ENCODE measurements at regions not wholly inside any gene's neighbourhood (a gene's known extent, or its start where the extent isn't known, plus 50 kb on each side); places are given as distances from the start of the nearest gene placed in this dataset.

DNA sequence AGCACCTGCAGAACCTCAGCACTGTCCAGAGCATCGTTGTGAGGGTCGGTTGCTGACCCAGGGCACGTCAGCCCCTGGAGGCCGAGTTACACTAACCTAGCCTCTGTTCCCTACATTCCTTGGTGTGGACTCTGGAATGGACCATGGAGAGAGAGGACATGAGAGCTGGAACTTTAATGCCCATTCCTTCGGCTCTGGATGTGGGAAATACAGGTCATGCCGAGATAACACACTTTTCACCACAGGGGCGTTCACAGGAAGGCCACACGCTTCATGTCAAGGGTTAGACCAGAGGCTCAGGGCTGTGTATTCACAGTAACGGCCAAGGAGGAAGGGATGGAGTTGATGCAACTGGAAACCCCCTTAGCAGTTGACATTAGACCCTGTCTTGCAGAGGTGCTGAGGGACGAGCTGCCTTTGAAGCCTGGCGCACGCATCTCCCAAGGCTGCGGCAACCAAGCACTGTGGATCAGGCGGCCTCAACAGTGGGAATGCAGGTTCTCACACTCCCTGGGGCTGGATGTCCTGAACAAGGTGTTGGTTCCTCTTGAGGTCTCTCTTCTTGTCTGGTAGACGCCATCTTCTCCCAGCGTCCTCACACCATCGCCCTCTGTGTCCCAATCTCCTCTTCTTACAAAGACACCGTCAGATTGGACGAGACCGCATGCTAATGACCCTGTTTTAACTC, 245.2 kb downstream of the KLF6 start:
- ATAC-seq = no peak
- TF ChIP-seq ZFP3 (CRISPR knock-in tag; IDR thresholded peaks at IDR 0.05) (no peak), ESRRG (CRISPR knock-in tag; IDR thresholded peaks at IDR 0.05) (no peak), SNAI2 (CRISPR knock-in tag; IDR thresholded peaks at IDR 0.05) (no peak), OSR1 (CRISPR knock-in tag; IDR thresholded peaks at IDR 0.05) (no peak), ZNF70 (CRISPR knock-in tag; IDR thresholded peaks at IDR 0.05) (no peak), ZNF565 (CRISPR knock-in tag; conservative IDR thresholded peaks at IDR 0.05; ENCODE audit: low read depth) (no peak), TOX (CRISPR knock-in tag; IDR thresholded peaks at IDR 0.05; ENCODE audit: borderline replicate concordance) (no peak), RARB (CRISPR knock-in tag; IDR thresholded peaks at IDR 0.05) (no peak), ZNF8 (CRISPR knock-in tag; IDR thresholded peaks at IDR 0.05) (no peak)
- TF ChIP-seq, protein P1, sequence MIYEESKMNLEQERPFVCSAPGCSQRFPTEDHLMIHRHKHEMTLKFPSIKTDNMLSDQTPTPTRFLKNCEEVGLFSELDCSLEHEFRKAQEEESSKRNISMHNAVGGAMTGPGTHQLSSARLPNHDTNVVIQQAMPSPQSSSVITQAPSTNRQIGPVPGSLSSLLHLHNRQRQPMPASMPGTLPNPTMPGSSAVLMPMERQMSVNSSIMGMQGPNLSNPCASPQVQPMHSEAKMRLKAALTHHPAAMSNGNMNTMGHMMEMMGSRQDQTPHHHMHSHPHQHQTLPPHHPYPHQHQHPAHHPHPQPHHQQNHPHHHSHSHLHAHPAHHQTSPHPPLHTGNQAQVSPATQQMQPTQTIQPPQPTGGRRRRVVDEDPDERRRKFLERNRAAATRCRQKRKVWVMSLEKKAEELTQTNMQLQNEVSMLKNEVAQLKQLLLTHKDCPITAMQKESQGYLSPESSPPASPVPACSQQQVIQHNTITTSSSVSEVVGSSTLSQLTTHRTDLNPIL (CRISPR knock-in tag; IDR thresholded peaks at IDR 0.05; ENCODE audit: low read depth) = no peak
- TF ChIP-seq, protein P2, sequence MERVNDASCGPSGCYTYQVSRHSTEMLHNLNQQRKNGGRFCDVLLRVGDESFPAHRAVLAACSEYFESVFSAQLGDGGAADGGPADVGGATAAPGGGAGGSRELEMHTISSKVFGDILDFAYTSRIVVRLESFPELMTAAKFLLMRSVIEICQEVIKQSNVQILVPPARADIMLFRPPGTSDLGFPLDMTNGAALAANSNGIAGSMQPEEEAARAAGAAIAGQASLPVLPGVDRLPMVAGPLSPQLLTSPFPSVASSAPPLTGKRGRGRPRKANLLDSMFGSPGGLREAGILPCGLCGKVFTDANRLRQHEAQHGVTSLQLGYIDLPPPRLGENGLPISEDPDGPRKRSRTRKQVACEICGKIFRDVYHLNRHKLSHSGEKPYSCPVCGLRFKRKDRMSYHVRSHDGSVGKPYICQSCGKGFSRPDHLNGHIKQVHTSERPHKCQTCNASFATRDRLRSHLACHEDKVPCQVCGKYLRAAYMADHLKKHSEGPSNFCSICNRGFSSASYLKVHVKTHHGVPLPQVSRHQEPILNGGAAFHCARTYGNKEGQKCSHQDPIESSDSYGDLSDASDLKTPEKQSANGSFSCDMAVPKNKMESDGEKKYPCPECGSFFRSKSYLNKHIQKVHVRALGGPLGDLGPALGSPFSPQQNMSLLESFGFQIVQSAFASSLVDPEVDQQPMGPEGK (CRISPR knock-in tag; IDR thresholded peaks at IDR 0.05; ENCODE audit: borderline replicate concordance) = no peak

DNA sequence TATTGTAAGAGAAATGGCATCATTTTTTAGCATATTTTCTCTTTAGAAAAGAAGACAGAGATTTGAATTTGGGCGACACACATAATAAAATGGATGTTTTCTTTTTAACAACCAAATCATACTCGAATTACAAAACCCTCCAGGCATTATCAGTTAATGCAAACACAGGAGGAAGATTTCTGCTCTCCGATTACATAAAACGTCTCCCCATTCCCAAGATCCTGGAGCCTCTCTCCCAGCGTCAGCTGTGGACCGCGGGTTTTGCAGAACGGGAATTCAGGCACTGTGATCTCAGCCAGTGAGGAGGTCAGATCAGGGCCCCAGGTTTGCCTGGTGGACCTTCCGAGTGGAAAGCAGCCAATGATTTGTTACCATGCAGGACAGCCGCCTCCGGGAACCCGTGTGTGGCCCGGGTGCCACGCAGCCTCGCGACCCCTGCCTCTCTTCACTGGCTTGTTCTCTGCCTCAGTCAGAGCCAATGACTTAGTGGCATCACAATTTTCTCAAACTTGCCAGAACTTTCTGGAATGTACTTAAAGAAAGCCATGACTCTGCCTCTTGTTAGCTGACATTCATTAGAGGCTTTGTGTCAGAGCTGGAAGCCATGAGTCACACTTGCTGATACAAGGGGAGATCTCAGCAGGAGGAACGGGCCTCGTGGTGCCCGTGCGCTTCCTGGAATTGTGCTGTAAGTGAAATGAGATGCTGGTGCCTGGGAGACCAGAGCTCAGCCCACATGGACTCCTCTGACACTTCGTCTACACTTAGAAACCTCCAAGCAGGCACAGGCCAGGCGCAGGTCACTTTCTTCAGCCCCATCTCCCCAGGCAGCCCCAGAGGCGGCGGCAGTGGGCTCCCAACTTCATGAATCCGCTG, 246.1 kb downstream of the KLF6 start:
- peak; percentile 83 for ATAC-seq
- TF ChIP-seq ZFP30 (CRISPR knock-in tag; IDR thresholded peaks at IDR 0.05) (no peak), ZNF8 (CRISPR knock-in tag; IDR thresholded peaks at IDR 0.05) (no peak), ARNTL (CRISPR knock-in tag; IDR thresholded peaks at IDR 0.05; ENCODE audit: borderline replicate concordance, low read depth) (no peak), ZC3H10 (CRISPR knock-in tag; IDR thresholded peaks at IDR 0.05) (no peak), ISL1 (CRISPR knock-in tag; IDR thresholded peaks at IDR 0.05) (peak; percentile 56)
- TF ChIP-seq, protein P3, sequence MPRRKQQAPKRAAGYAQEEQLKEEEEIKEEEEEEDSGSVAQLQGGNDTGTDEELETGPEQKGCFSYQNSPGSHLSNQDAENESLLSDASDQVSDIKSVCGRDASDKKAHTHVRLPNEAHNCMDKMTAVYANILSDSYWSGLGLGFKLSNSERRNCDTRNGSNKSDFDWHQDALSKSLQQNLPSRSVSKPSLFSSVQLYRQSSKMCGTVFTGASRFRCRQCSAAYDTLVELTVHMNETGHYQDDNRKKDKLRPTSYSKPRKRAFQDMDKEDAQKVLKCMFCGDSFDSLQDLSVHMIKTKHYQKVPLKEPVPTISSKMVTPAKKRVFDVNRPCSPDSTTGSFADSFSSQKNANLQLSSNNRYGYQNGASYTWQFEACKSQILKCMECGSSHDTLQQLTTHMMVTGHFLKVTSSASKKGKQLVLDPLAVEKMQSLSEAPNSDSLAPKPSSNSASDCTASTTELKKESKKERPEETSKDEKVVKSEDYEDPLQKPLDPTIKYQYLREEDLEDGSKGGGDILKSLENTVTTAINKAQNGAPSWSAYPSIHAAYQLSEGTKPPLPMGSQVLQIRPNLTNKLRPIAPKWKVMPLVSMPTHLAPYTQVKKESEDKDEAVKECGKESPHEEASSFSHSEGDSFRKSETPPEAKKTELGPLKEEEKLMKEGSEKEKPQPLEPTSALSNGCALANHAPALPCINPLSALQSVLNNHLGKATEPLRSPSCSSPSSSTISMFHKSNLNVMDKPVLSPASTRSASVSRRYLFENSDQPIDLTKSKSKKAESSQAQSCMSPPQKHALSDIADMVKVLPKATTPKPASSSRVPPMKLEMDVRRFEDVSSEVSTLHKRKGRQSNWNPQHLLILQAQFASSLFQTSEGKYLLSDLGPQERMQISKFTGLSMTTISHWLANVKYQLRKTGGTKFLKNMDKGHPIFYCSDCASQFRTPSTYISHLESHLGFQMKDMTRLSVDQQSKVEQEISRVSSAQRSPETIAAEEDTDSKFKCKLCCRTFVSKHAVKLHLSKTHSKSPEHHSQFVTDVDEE (CRISPR knock-in tag; IDR thresholded peaks at IDR 0.05) = no peak
- TF ChIP-seq, protein P4, sequence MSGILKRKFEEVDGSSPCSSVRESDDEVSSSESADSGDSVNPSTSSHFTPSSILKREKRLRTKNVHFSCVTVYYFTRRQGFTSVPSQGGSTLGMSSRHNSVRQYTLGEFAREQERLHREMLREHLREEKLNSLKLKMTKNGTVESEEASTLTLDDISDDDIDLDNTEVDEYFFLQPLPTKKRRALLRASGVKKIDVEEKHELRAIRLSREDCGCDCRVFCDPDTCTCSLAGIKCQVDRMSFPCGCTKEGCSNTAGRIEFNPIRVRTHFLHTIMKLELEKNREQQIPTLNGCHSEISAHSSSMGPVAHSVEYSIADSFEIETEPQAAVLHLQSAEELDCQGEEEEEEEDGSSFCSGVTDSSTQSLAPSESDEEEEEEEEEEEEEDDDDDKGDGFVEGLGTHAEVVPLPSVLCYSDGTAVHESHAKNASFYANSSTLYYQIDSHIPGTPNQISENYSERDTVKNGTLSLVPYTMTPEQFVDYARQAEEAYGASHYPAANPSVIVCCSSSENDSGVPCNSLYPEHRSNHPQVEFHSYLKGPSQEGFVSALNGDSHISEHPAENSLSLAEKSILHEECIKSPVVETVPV (CRISPR knock-in tag; IDR thresholded peaks at IDR 0.05) = no peak

DNA sequence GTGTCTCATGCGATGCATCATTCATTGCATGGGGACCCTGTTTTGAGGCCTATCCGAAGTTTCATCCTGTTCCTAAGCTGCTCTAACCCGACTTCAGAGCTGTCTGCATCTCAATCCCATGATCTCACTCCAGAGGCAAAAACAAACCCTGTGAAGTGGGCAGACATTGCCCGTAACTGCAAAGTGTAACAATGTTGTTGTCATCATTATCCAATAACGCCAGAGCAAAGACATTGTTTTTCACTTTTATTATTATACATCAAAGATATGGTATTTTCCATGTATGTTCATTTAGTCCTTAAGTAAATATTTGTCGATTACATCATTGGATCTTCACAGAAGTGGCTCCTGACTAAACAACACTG, 246.7 kb downstream of the KLF6 start:
- ATAC-seq = no peak
- TF ChIP-seq ZFP30 (CRISPR knock-in tag; IDR thresholded peaks at IDR 0.05) (no peak), GLIS3 (CRISPR knock-in tag; IDR thresholded peaks at IDR 0.05) (no peak)

DNA sequence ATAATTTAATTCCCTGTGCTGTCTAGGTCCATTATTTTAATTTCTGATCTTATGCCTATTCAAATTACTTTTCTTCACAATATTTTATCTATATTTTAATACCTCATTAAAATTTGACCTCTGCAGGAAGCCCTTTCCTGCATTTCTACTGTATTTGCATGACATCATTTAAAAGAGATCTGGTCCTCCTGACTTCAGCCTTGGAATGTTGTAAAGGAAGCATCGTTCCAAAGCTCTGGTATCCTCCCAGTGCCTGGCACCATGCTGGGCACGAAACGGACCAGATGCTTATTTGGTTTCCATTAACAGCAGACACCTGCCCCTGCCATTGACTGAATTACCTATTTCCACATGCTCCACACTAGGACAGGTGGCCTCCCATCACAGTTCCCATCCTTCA, 247.5 kb downstream of the KLF6 start:
- TF ChIP-seq, protein P5, sequence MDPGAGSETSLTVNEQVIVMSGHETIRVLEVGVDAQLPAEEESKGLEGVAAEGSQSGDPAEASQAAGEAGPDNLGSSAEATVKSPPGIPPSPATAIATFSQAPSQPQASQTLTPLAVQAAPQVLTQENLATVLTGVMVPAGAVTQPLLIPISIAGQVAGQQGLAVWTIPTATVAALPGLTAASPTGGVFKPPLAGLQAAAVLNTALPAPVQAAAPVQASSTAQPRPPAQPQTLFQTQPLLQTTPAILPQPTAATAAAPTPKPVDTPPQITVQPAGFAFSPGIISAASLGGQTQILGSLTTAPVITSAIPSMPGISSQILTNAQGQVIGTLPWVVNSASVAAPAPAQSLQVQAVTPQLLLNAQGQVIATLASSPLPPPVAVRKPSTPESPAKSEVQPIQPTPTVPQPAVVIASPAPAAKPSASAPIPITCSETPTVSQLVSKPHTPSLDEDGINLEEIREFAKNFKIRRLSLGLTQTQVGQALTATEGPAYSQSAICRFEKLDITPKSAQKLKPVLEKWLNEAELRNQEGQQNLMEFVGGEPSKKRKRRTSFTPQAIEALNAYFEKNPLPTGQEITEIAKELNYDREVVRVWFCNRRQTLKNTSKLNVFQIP (CRISPR knock-in tag; IDR thresholded peaks at IDR 0.05; ENCODE audit: borderline replicate concordance, low read depth) = no peak
- TF ChIP-seq ARNTL (CRISPR knock-in tag; IDR thresholded peaks at IDR 0.05; ENCODE audit: borderline replicate concordance, low read depth) (no peak), GLIS3 (CRISPR knock-in tag; IDR thresholded peaks at IDR 0.05) (no peak), ZC3H10 (CRISPR knock-in tag; IDR thresholded peaks at IDR 0.05) (no peak), BACH2 (CRISPR knock-in tag; IDR thresholded peaks at IDR 0.05; ENCODE audit: borderline replicate concordance) (no peak), TOX (CRISPR knock-in tag; IDR thresholded peaks at IDR 0.05; ENCODE audit: borderline replicate concordance) (no peak), ZNF70 (CRISPR knock-in tag; IDR thresholded peaks at IDR 0.05) (no peak), SNAI2 (CRISPR knock-in tag; IDR thresholded peaks at IDR 0.05) (no peak), RARB (CRISPR knock-in tag; IDR thresholded peaks at IDR 0.05) (no peak), ZFP30 (CRISPR knock-in tag; IDR thresholded peaks at IDR 0.05) (no peak)
- TF ChIP-seq, protein P2 (CRISPR knock-in tag; IDR thresholded peaks at IDR 0.05; ENCODE audit: borderline replicate concordance) = no peak
- TF ChIP-seq, protein P4 (CRISPR knock-in tag; IDR thresholded peaks at IDR 0.05) = no peak
- ATAC-seq = no peak
